ENCODE measurements at regions not wholly inside any gene's neighbourhood (a gene's known extent, or its start where the extent isn't known, plus 50 kb on each side); places are given as distances from the start of the nearest gene placed in this dataset.

GRCh38 chr5:124057724-124058231, 545.8 kb downstream of the CSNK1G3 start:
- peak overlapping the region in 1 of 4 donors; percentile 69 for H3K27ac ChIP-seq
- no peaks in the 10 kb centered on the region for H3K36me3 ChIP-seq
- peaks cover 0 to 5% (median 0%) of the 10 kb centered on the region in 4 donors for H3K4me1 ChIP-seq
- no peaks in the 10 kb centered on the region for H3K9me3 ChIP-seq
- no peak for DNase-seq
- H3K27me3 ChIP-seq = no peaks in the 10 kb centered on the region
- no peak for TF ChIP-seq CTCF (IDR thresholded peaks at IDR 0.05)
- TF ChIP-seq POLR2A (IDR thresholded peaks at IDR 0.05) = no peak
- H3K4me3 ChIP-seq = peak overlapping the region in 2 of 4 donors; percentile 4 to 20

- H3K4me3 ChIP-seq = peak overlapping the region; percentile 4 to 20 (median 12)
- TF ChIP-seq POLR2A (IDR thresholded peaks at IDR 0.05) = no peak
- TF ChIP-seq CTCF (IDR thresholded peaks at IDR 0.05) = no peak
- H3K9me3 ChIP-seq = no peaks in the 10 kb centered on the region
- peak overlapping the region in 1 of 4 donors; percentile 69 for H3K27ac ChIP-seq
- H3K36me3 ChIP-seq = no peaks in the 10 kb centered on the region
- peak; percentile 45 to 63 (median 60) for DNase-seq
- peaks cover 0 to 5% (median 0%) of the 10 kb centered on the region in 4 donors for H3K4me1 ChIP-seq
- H3K27me3 ChIP-seq = no peaks in the 10 kb centered on the region
Observed at GRCh38 chr5:124056991-124057723, 545.2 kb downstream of the CSNK1G3 start.

GRCh38 chr5:124056326-124056990, 544.5 kb downstream of the CSNK1G3 start:
- TF ChIP-seq POLR2A (IDR thresholded peaks at IDR 0.05) = no peak
- TF ChIP-seq CTCF (IDR thresholded peaks at IDR 0.05) = no peak
- H3K36me3 ChIP-seq = no peaks in the 10 kb centered on the region
- peaks cover 0 to 5% (median 0%) of the 10 kb centered on the region in 4 donors for H3K4me1 ChIP-seq
- H3K27ac ChIP-seq = peak overlapping the region in 1 of 4 donors; percentile 69
- DNase-seq = peak in 2 of 3 donors; percentile 53
- peak overlapping the region in 2 of 4 donors; percentile 13 to 20 for H3K4me3 ChIP-seq
- no peaks in the 10 kb centered on the region for H3K9me3 ChIP-seq
- no peaks in the 10 kb centered on the region for H3K27me3 ChIP-seq

- no peak overlapping the region for H3K27ac ChIP-seq
- no peaks in the 10 kb centered on the region for H3K27me3 ChIP-seq
- peaks cover 0 to 5% (median 0%) of the 10 kb centered on the region in 4 donors for H3K4me1 ChIP-seq
- H3K4me3 ChIP-seq = no peak overlapping the region
- TF ChIP-seq POLR2A (IDR thresholded peaks at IDR 0.05) (no peak), CTCF (IDR thresholded peaks at IDR 0.05) (no peak)
- H3K36me3 ChIP-seq = no peaks in the 10 kb centered on the region
- no peak for DNase-seq
- no peaks in the 10 kb centered on the region for H3K9me3 ChIP-seq
Observed at GRCh38 chr5:124055751-124056150, 543.8 kb downstream of the CSNK1G3 start.

- peaks cover 0 to 5% (median 0%) of the 10 kb centered on the region in 4 donors for H3K4me1 ChIP-seq
- no peak for TF ChIP-seq POLR2A (IDR thresholded peaks at IDR 0.05)
- TF ChIP-seq CTCF (IDR thresholded peaks at IDR 0.05) = no peak
- H3K27ac ChIP-seq = no peak overlapping the region
- no peaks in the 10 kb centered on the region for H3K27me3 ChIP-seq
- no peaks in the 10 kb centered on the region for H3K36me3 ChIP-seq
- DNase-seq = no peak
- no peak overlapping the region for H3K4me3 ChIP-seq
- no peaks in the 10 kb centered on the region for H3K9me3 ChIP-seq
Observed at GRCh38 chr5:124054564-124054963, 542.6 kb downstream of the CSNK1G3 start.
